Upper lobe of left lung (tissue), 4 donors: ENCODE measurements at regions not wholly inside any gene's neighbourhood (a gene's known extent, or its start where the extent isn't known, plus 50 kb on each side); places are given as distances from the start of the nearest gene placed in this dataset.

Source experiments
- CTCF ChIP-seq, 6 experiments: fragments of 450-650 bp in 4 of 6; fragments of 200-600 bp in 2 of 6; sonication (generic) in 2 of 6; IDR thresholded peaks; one replicate each; pipeline ENCODE4 v1.5.1; 2016 to 2019; ENCODE audit warnings: antibody characterized with exemption in 6 of 6
- POLR2A ChIP-seq, 4 donors: fragments of 450-650 bp; IDR thresholded peaks; one replicate each; pipeline ENCODE4 v1.5.1; 2016 to 2017; ENCODE audit warnings: antibody characterized with exemption in 4 of 4, mild to moderate bottlenecking in 2 of 4

- TF ChIP-seq POLR2A (IDR thresholded peaks at IDR 0.05) (no peak), CTCF (IDR thresholded peaks at IDR 0.05) (no peak)
Measured at GRCh38 chr3:177512945-177513814, 315.9 kb upstream of the TBL1XR1 start.
